GM18520 (cell line): ENCODE measurements at regions not wholly inside any gene's neighbourhood (a gene's known extent, or its start where the extent isn't known, plus 50 kb on each side); places are given as distances from the start of the nearest gene placed in this dataset.

Source experiments
- ATAC-seq: cut with Tn5 transposase; IDR thresholded peaks from one replicate; pipeline ENCODE4 v1.9.1; 2021; ENCODE audit not compliant: unreplicated experiment

GRCh38 chr1:93746021-93746812, 64.6 kb upstream of the BCAR3 start:
- ATAC-seq = no peak

DNA sequence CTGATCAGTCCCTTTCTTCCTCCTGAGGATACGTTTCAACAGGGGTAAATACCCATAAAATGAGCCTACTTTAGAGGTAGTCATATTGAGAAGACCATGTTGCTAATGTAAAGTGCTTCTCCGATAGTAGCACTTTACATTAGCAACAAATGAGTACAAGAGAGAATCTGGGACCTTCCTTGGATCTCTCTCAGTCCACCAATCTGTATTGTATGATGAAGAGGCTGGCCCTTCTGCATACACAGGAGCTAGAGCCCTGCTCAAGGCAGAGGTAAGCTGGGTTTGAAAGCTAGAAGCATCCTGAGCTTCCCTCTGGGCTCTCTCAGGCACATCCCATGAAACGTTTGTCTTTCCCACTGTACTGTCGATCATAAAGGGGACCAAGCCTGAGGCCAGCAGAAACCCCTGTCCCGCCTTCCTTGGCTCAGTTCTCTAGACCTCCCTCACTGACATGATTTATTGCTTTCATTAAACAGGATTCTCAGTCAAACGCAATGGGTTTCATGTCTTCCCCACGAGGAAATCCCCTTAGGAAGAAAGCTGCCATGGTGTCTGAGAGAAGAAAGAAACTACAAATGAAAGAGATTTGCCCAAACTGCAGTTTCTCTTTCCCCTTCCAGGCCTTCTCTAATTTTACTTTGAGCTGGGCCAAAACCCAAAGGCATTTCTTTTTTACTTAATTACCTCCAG, 62.8 kb upstream of the BCAR3 start:
- no peak for ATAC-seq

GRCh38 chr1:93743465-93743864, 61.8 kb upstream of the BCAR3 start:
- ATAC-seq = no peak

DNA sequence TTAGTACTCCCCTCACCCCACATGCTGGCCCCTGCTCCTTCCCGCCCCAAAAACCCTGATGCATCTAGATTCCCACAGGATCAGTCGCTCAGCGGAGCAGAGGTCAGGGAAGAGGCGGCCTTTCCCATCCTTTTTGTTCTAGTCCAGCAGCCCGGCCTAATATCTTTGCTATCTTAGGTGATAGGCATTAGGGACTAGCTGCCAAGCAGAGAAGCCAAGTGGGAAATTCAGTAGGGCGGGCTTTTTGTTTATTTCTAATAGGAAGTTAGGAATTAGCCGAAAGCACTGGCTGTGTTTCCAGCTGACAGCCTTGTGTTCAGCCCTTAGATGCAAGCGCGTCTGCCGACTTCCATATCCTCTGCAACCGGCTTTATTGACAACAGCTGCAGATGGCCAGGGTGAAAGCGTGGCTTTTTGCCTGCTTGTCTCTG, 59.0 kb upstream of the BCAR3 start:
- ATAC-seq = no peak

GRCh38 chr1:93740157-93740556, 58.5 kb upstream of the BCAR3 start:
- ATAC-seq = no peak

GRCh38 chr1:93739472-93739871, 57.8 kb upstream of the BCAR3 start:
- ATAC-seq = no peak

DNA sequence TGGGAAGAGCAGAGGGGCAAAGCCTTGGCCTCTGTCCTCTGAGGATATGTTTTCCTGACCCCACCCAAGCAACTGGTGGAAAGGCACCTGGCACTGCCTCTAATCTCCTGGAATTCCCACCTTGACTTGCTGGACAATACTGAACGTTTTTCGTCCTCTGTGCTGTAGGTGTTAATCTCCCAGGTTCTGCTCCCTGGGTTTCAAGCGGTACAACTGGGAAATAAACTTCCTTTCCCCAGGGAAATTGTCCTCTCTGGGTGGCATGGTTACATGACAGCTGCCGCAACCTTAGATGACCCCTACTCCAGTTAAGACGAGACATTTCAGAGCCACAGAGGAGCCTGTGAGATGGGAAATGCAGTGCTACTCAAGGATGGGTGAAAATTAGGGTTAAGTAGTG, 57.3 kb upstream of the BCAR3 start:
- no peak for ATAC-seq

DNA sequence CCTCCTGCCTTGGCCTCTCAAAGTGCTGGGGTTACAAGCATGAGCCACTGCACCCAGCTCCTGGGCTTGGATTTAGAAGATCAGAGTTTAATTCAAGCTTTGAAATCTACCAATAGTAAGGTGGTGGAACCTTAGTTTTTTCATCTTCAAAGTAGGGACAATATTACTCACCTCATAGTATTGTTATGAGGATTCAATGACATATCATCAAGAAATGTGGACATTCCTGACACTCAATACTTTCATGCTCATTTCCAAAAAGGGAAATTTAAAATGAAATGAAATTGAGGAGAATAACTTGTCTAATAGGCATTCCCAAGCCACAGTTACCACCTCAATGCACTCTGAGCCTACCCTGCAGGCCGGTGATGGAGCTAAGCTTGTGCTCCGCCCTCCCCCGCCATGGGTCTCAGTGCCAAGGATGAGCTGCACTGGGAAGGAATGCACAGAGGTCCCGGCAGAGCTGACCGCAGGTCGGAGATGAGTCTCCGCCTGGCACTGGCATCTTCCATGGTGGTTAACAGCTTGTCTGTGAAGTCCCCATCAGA, 56.5 kb upstream of the BCAR3 start:
- ATAC-seq = no peak

GRCh38 chr1:93735722-93736121, 54.1 kb upstream of the BCAR3 start:
- no peak for ATAC-seq

- ATAC-seq = no peak
Measured at GRCh38 chr1:93734999-93735398, 53.4 kb upstream of the BCAR3 start.

DNA sequence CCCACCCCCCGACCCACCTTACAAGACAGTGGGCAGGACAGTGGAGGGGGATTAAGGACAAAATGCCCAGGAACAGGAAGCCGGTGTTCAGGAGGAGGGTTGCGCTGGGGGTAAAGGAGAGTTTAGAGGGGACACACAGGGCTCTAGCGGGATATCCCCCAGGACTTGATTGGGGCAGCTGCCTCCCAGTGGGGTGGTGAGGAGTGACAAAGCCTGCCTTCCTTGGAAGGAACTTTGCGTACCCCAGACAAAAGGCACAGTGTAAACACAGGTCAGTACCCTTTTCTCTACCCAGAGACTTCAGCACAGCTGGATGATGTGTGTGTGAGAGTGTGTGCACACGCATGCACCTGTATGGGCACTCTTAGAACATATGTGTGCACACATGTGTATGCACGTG, 51.7 kb upstream of the BCAR3 start:
- no peak for ATAC-seq

- no peak for ATAC-seq
Measured at GRCh38 chr1:93732514-93732913, 50.9 kb upstream of the BCAR3 start.
